Fibroblast of lung (primary cell): ENCODE measurements at regions not wholly inside any gene's neighbourhood (a gene's known extent, or its start where the extent isn't known, plus 50 kb on each side); places are given as distances from the start of the nearest gene placed in this dataset.

ENCODE experiments used
- CTCF ChIP-seq, 2 donors: IDR thresholded peaks in 1 of 2; conservative IDR thresholded peaks in 1 of 2; 1 replicate in 1 of 2; 2 replicates in 1 of 2; pipeline ENCODE4 v1.5.1; 2011 to 2012; ENCODE audit warnings: low read length in 2 of 2, control low read depth in 1 of 2, inconsistent platforms in 1 of 2, low read depth in 1 of 2, mild to moderate bottlenecking in 1 of 2
- EZH2 ChIP-seq: IDR thresholded peaks from 2 replicates; pipeline ENCODE4 v1.5.1; 2012; ENCODE audit warnings: low read length, control low read depth, mild to moderate bottlenecking; ENCODE audit errors: missing control alignments

GRCh38 chr2:182496596-182496995 lies 69.8 kb upstream of the PDE1A start:
- TF ChIP-seq CTCF (conservative IDR thresholded peaks at IDR 0.05 in 1 of 2, IDR thresholded peaks at IDR 0.05 in 1 of 2; ENCODE audit: low read depth in 1 of 2, low read length in 2 of 2), result no peak
- no peak for TF ChIP-seq EZH2
